Lower leg skin (tissue), 3 donors: ENCODE measurements at regions not wholly inside any gene's neighbourhood (a gene's known extent, or its start where the extent isn't known, plus 50 kb on each side); places are given as distances from the start of the nearest gene placed in this dataset.

Experiments used
- CTCF ChIP-seq, 3 donors: fragments of 450-650 bp; IDR thresholded peaks; one replicate each; pipeline ENCODE4 v1.5.1; 2016; ENCODE audit warnings: antibody characterized with exemption in 3 of 3, mild to moderate bottlenecking in 3 of 3, moderate library complexity in 2 of 3
- POLR2A ChIP-seq, 2 donors: fragments of 450-650 bp; IDR thresholded peaks; one replicate each; pipeline ENCODE4 v1.6.1; 2016 to 2017; ENCODE audit warnings: antibody characterized with exemption in 2 of 2, mild to moderate bottlenecking in 1 of 2, moderate library complexity in 1 of 2

- TF ChIP-seq POLR2A (IDR thresholded peaks at IDR 0.05) = no peak
- TF ChIP-seq CTCF (IDR thresholded peaks at IDR 0.05) = no peak
Measured at GRCh38 chr12:87216436-87216835, 812.8 kb downstream of the C12orf50 start.
